ENCODE measurements at regions not wholly inside any gene's neighbourhood (a gene's known extent, or its start where the extent isn't known, plus 50 kb on each side); places are given as distances from the start of the nearest gene placed in this dataset.

GRCh38 chr2:223460774-223461211 is 141.4 kb downstream of the SCG2 start:
- Histone ChIP-seq H3K27me3 (replicated peaks in 1 of 4; ENCODE audit: control extremely low read depth in 1 of 4, control insufficient read depth in 3 of 4, insufficient read depth in 4 of 4, low read length in 3 of 4) (no peaks in the 10 kb centered on the region), H3K4me1 (ENCODE audit: control insufficient read depth in 2 of 2, insufficient read depth in 2 of 2, low read length in 2 of 2) (no peaks in the 10 kb centered on the region), H3K4me3 (ENCODE audit: control extremely low read depth in 1 of 5, extremely low read depth in 1 of 5, insufficient read depth in 1 of 5, low read depth in 2 of 5, low read length in 4 of 5) (no peak overlapping the region), H2AFZ (ENCODE audit: insufficient read depth, low read depth, low read length, poor library complexity, severe bottlenecking) (no peak overlapping the region), H3K9me3 (ENCODE audit: control extremely low read depth in 1 of 3, control insufficient read depth in 2 of 3, insufficient read depth in 1 of 3, low read length in 2 of 3) (peaks cover 0 to 4% (median 0%) of the 10 kb centered on the region in 3 donors), H4K20me1 (ENCODE audit: control insufficient read depth, insufficient read depth, low read length, poor library complexity, severe bottlenecking) (no peaks in the 10 kb centered on the region), H3K9ac (ENCODE audit: low read length) (no peak overlapping the region), H3K36me3 (replicated peaks in 1 of 2; ENCODE audit: control extremely low read depth in 1 of 2, control insufficient read depth in 1 of 2, extremely low read depth in 1 of 2, insufficient read depth in 2 of 2, low read length in 1 of 2) (no peaks in the 10 kb centered on the region), H3K27ac (ENCODE audit: low read length in 2 of 2) (no peak overlapping the region), H3K4me2 (replicated peaks; ENCODE audit: low read depth, low read length, poor library complexity, severe bottlenecking) (no peak overlapping the region), H3K79me2 (ENCODE audit: control insufficient read depth, insufficient read depth, low read length) (no peaks in the 10 kb centered on the region)
- ATAC-seq (ENCODE audit: low read depth): no peak
- TF ChIP-seq CTCF (IDR thresholded peaks at IDR 0.05) (no peak), EZH2 (IDR thresholded peaks at IDR 0.05; ENCODE audit: borderline replicate concordance, insufficient read depth, low read depth, low read length, poor library complexity, severe bottlenecking) (no peak)
- Mint-ChIP-seq H3K4me1 (no peaks in the 10 kb centered on the region), H3K27me3 (peaks cover 3% of the 10 kb centered on the region), H3K27ac (no peak overlapping the region), H3K9me3 (ENCODE audit: insufficient read depth) (no peaks in the 10 kb centered on the region), H3K4me3 (no peak overlapping the region)
- intact Hi-C loops (cut with micrococcal nuclease): no loop called here
- ChIA-PET POLR2A (no interaction called here), CTCF (interaction anchor here (1.4 kb wide), 1 partner anchor 908 kb away, joined by 3 read pairs; no protein-coding TSS in a partner anchor)
- no peak for DNase-seq

GRCh38 chr2:223464071-223464470 is 138.1 kb downstream of the SCG2 start:
- H3K9ac ChIP-seq (ENCODE audit: low read length): no peak overlapping the region
- Mint-ChIP-seq H3K27ac (no peak overlapping the region), H3K27me3 (peaks cover 3% of the 10 kb centered on the region), H3K4me1 (no peaks in the 10 kb centered on the region), H3K9me3 (ENCODE audit: insufficient read depth) (no peaks in the 10 kb centered on the region), H3K4me3 (no peak overlapping the region)
- H3K4me1 ChIP-seq (ENCODE audit: control insufficient read depth in 2 of 2, insufficient read depth in 2 of 2, low read length in 2 of 2): no peaks in the 10 kb centered on the region
- H3K27me3 ChIP-seq (replicated peaks in 1 of 4; ENCODE audit: control extremely low read depth in 1 of 4, control insufficient read depth in 3 of 4, insufficient read depth in 4 of 4, low read length in 3 of 4): no peaks in the 10 kb centered on the region
- intact Hi-C loops (cut with micrococcal nuclease): no loop called here
- no peaks in the 10 kb centered on the region for H3K36me3 ChIP-seq (replicated peaks in 1 of 2; ENCODE audit: control extremely low read depth in 1 of 2, control insufficient read depth in 1 of 2, extremely low read depth in 1 of 2, insufficient read depth in 2 of 2, low read length in 1 of 2)
- POLR2A ChIA-PET: no interaction called here
- no peak for ATAC-seq (ENCODE audit: low read depth)
- H3K79me2 ChIP-seq (ENCODE audit: control insufficient read depth, insufficient read depth, low read length): no peaks in the 10 kb centered on the region
- no peak overlapping the region for H2AFZ ChIP-seq (ENCODE audit: insufficient read depth, low read depth, low read length, poor library complexity, severe bottlenecking)
- no peak overlapping the region for H3K4me3 ChIP-seq (ENCODE audit: control extremely low read depth in 1 of 5, extremely low read depth in 1 of 5, insufficient read depth in 1 of 5, low read depth in 2 of 5, low read length in 4 of 5)
- no peak for DNase-seq
- no peak overlapping the region for H3K27ac ChIP-seq (ENCODE audit: low read length in 2 of 2)
- WGBS (ENCODE audit: insufficient coverage): 67% methylated on average over 1 of the region's 2 CpGs
- H3K4me2 ChIP-seq (replicated peaks; ENCODE audit: low read depth, low read length, poor library complexity, severe bottlenecking): no peak overlapping the region
- CTCF ChIA-PET: no interaction called here
- TF ChIP-seq CTCF (IDR thresholded peaks at IDR 0.05) (no peak), EZH2 (IDR thresholded peaks at IDR 0.05; ENCODE audit: borderline replicate concordance, insufficient read depth, low read depth, low read length, poor library complexity, severe bottlenecking) (no peak)
- H3K9me3 ChIP-seq (ENCODE audit: control extremely low read depth in 1 of 3, control insufficient read depth in 2 of 3, insufficient read depth in 1 of 3, low read length in 2 of 3): peaks cover 0 to 4% (median 0%) of the 10 kb centered on the region in 3 donors
- no peaks in the 10 kb centered on the region for H4K20me1 ChIP-seq (ENCODE audit: control insufficient read depth, insufficient read depth, low read length, poor library complexity, severe bottlenecking)

Data from B cell (primary cell).